ENCODE measurements at regions not wholly inside any gene's neighbourhood (a gene's known extent, or its start where the extent isn't known, plus 50 kb on each side); places are given as distances from the start of the nearest gene placed in this dataset.

DNA sequence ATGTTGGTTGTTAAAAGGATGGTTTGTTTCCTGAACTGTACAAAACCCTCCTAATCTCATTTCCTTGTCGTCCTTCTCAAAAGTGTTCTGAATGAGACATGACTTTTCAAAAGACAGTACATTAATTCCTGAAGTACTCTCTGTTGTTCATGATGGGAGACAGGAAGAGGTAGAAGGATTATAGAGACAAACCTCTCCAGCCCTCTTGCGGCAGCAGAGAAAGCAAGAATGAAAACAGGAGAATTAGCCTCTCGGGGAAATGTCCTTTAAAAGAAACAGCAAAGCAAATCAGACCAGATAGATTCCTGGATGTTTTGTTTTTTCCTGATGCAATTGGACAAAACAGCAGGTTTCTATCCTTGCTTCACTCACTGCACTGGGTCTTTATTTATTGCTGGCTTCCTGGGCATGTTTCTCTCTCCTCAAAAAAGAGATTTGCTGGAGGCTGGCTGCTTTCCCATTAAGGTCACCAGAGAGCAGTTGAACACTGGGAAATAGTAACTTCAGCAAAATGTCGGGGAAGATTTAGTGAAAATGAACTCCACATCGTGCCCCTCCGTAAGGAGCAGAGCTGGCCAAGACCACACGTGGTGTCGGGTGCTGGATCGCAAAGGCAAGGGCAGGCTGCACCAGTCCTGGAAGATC lies 145.8 kb upstream of the SYT6 start:
- no peak for DNase-seq
- Mint-ChIP-seq H3K27ac (no peak overlapping the region), H3K4me3 (no peak overlapping the region), H3K36me3 (ENCODE audit: insufficient read depth) (no peaks in the 10 kb centered on the region), H3K27me3 (peaks cover 0 to 12% of the 10 kb centered on the region in 2 donors), H3K4me1 (ENCODE audit: low read depth in 2 of 2) (peaks cover 10 to 17% of the 10 kb centered on the region in 2 donors), H3K9me3 (no peaks in the 10 kb centered on the region)
- no peak for ATAC-seq (replicated peaks)

DNA sequence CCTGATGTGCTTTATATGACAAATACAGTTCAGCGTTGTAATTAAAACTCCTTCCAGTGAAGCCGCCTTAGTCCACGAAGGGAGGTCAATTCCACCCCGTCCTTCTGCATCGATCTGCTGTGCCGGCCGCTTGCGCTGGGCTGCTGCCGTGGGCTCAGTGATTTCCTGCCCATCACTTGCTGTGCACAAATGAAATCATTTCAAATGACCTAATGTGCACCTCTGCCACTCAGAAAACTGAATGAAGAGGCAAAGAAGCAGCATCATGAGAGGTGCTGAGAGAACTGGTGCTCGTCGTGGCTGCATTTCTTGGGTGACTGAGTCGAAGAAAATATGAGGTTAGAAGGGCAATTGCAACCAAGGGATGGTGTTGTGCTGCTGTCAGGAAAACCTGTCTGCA lies 144.3 kb upstream of the SYT6 start:
- ATAC-seq (replicated peaks), result no peak
- DNase-seq, result no peak
- H3K4me3 Mint-ChIP-seq, result no peak overlapping the region
- no peaks in the 10 kb centered on the region for H3K36me3 Mint-ChIP-seq (ENCODE audit: insufficient read depth)
- peaks cover 0 to 12% of the 10 kb centered on the region in 2 donors for H3K27me3 Mint-ChIP-seq
- no peaks in the 10 kb centered on the region for H3K9me3 Mint-ChIP-seq
- H3K27ac Mint-ChIP-seq, result no peak overlapping the region
- H3K4me1 Mint-ChIP-seq (ENCODE audit: low read depth in 2 of 2), result peaks cover 14 to 21% of the 10 kb centered on the region in 2 donors

DNA sequence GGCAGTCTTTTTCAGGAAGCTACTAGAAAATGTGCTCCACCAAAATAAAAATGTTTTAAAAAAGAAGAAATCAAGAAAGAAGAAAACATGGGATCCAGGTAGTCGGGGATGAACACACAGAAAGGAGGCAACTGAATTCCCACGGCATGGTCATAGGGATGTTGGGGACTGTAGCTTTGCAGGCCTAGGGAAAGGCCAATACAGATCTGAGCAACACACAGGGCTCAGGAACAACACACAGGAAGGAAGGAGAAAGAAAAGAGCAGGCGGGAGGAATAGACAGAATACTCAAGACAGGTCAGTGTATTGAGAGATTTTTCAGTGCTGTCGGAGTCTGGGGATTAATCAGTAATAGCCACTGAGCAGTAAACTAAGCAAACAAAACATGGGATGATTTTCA lies 142.7 kb upstream of the SYT6 start:
- Mint-ChIP-seq H3K27ac (peak overlapping the region in 1 of 2 donors; percentile 2), H3K9me3 (no peaks in the 10 kb centered on the region), H3K27me3 (peaks cover 0 to 12% of the 10 kb centered on the region in 2 donors), H3K36me3 (ENCODE audit: insufficient read depth) (no peaks in the 10 kb centered on the region), H3K4me1 (ENCODE audit: low read depth in 2 of 2) (peaks cover 9 to 21% of the 10 kb centered on the region in 2 donors), H3K4me3 (no peak overlapping the region)
- ATAC-seq (replicated peaks), result no peak
- no peak for DNase-seq

DNA sequence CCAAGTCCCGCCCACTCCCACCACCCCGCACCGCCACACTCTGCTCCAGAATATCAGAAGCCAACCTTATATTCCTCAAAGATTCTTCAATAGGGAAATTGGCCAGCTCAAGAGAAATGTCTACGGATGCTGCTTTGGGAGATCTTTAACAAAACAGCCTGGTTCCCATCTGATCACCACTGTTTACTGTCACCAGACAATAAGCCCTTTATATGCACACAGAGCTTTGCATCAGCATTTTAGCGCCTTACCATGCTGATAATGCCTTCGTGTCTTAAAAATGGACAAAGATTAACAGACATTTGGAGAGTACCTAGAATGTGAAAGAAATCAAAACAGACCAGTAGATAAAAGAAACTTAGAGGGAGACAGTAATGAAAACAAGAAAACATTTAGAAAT lies 141.7 kb upstream of the SYT6 start:
- Mint-ChIP-seq H3K27ac (no peak overlapping the region), H3K4me3 (no peak overlapping the region), H3K4me1 (ENCODE audit: low read depth in 2 of 2) (peaks cover 11 to 21% of the 10 kb centered on the region in 2 donors), H3K9me3 (no peaks in the 10 kb centered on the region), H3K36me3 (ENCODE audit: insufficient read depth) (no peaks in the 10 kb centered on the region), H3K27me3 (peaks cover 0 to 12% of the 10 kb centered on the region in 2 donors)
- no peak for DNase-seq
- ATAC-seq (replicated peaks), result no peak

DNA sequence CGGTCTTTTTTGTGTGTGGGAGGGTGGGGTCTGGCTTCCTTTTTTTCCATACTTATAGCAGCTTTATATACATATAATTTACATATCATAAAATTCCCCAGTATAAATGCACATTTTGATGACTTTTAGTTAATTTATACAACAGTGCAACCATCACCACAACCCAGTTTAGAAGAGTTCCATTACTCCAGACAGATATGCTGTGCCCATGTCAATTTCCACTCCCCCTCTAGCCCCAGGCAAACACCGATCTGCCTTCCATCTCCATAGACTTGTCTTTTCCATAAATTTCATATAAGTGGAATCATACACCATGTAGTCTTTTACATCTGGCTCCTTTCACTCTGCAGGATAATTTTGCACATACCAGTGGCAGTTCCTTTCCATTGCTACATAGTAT lies 139.2 kb upstream of the SYT6 start:
- H3K9me3 Mint-ChIP-seq, result no peaks in the 10 kb centered on the region
- H3K4me3 Mint-ChIP-seq, result no peak overlapping the region
- H3K36me3 Mint-ChIP-seq (ENCODE audit: insufficient read depth), result no peaks in the 10 kb centered on the region
- H3K27ac Mint-ChIP-seq, result no peak overlapping the region
- peaks cover 0 to under 1% of the 10 kb centered on the region in 2 donors for H3K27me3 Mint-ChIP-seq
- H3K4me1 Mint-ChIP-seq (ENCODE audit: low read depth in 2 of 2), result peaks cover 11 to 17% of the 10 kb centered on the region in 2 donors
- ATAC-seq (replicated peaks) (no peak), DNase-seq (no peak)

DNA sequence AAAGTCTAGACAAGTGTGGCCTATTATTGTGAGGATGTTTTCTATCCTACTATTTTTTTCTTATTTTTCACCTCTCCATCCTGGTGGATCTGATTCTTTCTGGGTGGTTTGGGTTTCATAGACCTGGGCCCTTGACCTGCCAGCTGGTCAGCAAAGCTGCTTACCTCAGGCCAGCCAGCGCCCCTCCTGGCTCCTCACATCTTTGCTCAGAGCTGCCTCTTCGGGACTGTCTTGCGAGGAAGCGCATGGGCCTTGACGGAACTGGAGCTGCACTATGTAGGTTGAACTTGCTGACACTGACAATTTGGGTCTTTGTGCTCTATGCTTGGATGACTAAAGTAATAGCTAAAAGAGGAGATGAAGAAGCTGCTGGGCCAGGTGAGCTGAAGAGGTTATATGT lies 138.5 kb upstream of the SYT6 start:
- Mint-ChIP-seq H3K36me3 (ENCODE audit: insufficient read depth) (no peaks in the 10 kb centered on the region), H3K4me1 (ENCODE audit: low read depth in 2 of 2) (peaks cover 11 to 20% of the 10 kb centered on the region in 2 donors), H3K9me3 (no peaks in the 10 kb centered on the region), H3K4me3 (no peak overlapping the region), H3K27ac (no peak overlapping the region), H3K27me3 (no peaks in the 10 kb centered on the region)
- ATAC-seq (replicated peaks), result no peak
- DNase-seq, result no peak

DNA sequence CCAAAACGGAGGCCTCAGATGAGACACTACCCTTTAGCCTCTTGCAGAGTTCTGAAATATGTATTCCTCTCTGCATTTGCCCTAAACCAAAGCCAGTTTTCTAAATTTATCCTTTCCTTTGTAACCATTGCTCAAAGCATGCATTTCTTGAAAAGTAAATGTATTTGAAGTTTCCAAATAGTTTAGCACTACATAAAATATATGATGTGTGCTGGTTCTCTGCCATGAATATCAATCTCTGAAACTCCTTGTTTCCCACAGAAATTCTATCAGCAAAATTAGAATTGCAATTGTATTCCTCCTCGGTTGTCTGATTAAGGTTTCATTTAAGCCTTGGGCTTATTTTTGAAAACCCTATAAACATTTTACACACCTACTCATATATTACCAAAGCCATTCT lies 137.1 kb upstream of the SYT6 start:
- no peaks in the 10 kb centered on the region for H3K27me3 Mint-ChIP-seq
- H3K4me1 Mint-ChIP-seq (ENCODE audit: low read depth in 2 of 2), result peaks cover 18 to 27% of the 10 kb centered on the region in 2 donors
- no peak overlapping the region for H3K4me3 Mint-ChIP-seq
- ATAC-seq (replicated peaks) (no peak), DNase-seq (no peak)
- no peak overlapping the region for H3K27ac Mint-ChIP-seq
- no peaks in the 10 kb centered on the region for H3K36me3 Mint-ChIP-seq (ENCODE audit: insufficient read depth)
- no peaks in the 10 kb centered on the region for H3K9me3 Mint-ChIP-seq

DNA sequence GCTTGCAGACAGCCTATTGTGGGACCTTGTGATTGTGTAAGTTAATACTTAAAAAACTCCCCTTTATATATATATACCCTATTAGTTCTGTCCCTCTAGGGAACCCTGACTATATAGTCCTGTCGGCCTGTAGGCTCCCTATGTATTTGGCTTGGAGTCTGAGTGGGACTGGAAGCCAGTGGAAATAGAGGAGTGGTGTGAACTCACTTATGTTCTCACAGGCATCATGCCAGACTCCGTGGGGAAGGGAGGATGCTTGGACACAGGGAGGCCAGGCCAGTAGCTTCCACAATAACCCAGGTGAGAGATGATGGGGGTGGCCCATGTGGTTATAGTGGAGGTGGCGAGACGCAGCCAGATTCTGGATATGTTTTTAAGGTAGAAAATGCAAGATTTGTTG lies 136.7 kb upstream of the SYT6 start:
- ATAC-seq (replicated peaks) (no peak), DNase-seq (no peak)
- Mint-ChIP-seq H3K27me3 (no peaks in the 10 kb centered on the region), H3K36me3 (ENCODE audit: insufficient read depth) (no peaks in the 10 kb centered on the region), H3K27ac (no peak overlapping the region), H3K9me3 (no peaks in the 10 kb centered on the region), H3K4me3 (no peak overlapping the region), H3K4me1 (ENCODE audit: low read depth in 2 of 2) (peaks cover 18 to 23% of the 10 kb centered on the region in 2 donors)

DNA sequence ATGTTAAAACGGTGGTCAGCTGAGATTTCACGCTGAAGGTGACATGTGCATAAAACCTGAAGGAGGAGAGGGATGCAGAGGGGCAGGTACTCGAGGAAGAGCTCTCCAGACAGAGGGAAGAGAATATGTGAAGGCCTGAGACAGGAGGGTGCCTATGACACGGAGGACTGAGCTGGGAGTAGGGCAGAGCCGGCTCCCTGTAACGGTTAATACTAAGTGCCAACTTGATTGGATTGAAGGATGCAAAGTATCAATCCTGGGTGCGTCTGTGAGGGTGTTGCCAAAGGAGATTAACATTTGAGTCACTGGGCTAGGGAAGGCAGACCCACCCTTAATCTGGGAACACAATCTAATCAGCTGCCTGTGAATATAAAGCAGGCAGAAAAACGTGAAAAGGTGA lies 136.2 kb upstream of the SYT6 start:
- peaks cover 18 to 23% of the 10 kb centered on the region in 2 donors for H3K4me1 Mint-ChIP-seq (ENCODE audit: low read depth in 2 of 2)
- ATAC-seq (replicated peaks) (no peak), DNase-seq (no peak)
- no peaks in the 10 kb centered on the region for H3K9me3 Mint-ChIP-seq
- no peaks in the 10 kb centered on the region for H3K27me3 Mint-ChIP-seq
- no peaks in the 10 kb centered on the region for H3K36me3 Mint-ChIP-seq (ENCODE audit: insufficient read depth)
- no peak overlapping the region for H3K27ac Mint-ChIP-seq
- no peak overlapping the region for H3K4me3 Mint-ChIP-seq

DNA sequence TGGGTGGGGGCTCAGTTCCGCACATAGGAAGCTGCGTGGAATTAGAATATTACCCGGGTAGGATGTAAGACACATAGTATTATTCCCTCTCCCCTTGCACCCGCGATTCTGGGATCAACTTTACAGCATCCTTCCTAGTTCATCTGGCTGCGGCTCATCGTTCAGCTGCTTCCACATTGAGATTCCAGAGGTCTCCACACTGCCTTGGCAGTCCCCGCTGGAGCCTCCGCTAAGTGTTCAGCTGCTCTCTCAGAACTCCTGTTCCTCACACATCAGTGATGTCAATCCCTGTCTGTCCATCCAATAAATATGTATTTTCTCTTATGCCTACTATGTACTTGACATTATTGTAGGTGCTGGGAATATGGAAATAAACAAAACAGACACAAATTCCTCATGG lies 135.6 kb upstream of the SYT6 start:
- Mint-ChIP-seq H3K36me3 (ENCODE audit: insufficient read depth) (no peaks in the 10 kb centered on the region), H3K9me3 (no peaks in the 10 kb centered on the region), H3K27me3 (no peaks in the 10 kb centered on the region), H3K4me1 (ENCODE audit: low read depth in 2 of 2) (peaks cover 18 to 23% of the 10 kb centered on the region in 2 donors), H3K4me3 (no peak overlapping the region), H3K27ac (no peak overlapping the region)
- ATAC-seq (replicated peaks), result no peak
- no peak for DNase-seq

DNA sequence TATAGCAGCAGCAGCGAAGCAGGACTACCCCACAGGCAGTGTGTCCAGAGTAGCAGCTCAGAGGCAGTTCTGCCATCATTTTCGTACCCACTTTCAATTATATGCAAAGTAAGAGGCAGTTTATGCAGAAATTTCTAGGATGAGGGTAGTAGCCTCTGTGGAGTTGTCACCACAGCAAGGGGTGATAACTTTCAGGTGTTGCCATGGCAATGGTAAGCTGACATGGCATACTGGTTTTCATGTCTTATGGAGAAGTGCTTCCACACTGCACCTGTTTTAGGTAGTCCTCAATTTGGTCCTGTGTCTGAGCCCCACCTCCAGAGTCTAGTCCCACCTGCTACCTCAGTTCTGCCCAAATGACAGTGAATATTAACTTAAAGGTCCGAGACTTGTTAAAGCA lies 133.3 kb upstream of the SYT6 start:
- Mint-ChIP-seq H3K27ac (no peak overlapping the region), H3K9me3 (no peaks in the 10 kb centered on the region), H3K27me3 (no peaks in the 10 kb centered on the region), H3K36me3 (ENCODE audit: insufficient read depth) (no peaks in the 10 kb centered on the region), H3K4me3 (no peak overlapping the region), H3K4me1 (ENCODE audit: low read depth in 2 of 2) (peaks cover 21 to 23% of the 10 kb centered on the region in 2 donors)
- no peak for ATAC-seq (replicated peaks)
- DNase-seq, result no peak

DNA sequence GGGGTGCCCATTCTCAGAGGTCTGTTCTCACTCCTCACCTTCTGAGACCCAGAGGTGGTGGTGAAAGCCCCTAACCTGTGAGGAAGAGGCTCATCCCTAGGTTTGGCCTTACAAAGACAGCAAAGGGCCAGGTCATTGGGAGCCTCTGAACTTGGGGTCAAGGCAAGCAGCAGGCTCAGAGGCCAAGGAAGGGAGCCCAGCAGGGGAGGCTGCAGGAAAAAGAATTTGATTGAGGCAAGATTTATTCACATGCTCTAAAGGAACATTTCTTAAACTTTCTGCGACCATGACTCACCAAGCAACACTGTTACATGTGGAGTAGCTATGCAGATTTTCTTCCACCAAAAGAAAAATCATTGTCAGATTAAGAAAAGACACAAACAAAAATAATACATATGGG lies 132.5 kb upstream of the SYT6 start:
- Mint-ChIP-seq H3K27me3 (no peaks in the 10 kb centered on the region), H3K36me3 (ENCODE audit: insufficient read depth) (no peaks in the 10 kb centered on the region), H3K4me1 (ENCODE audit: low read depth in 2 of 2) (peaks cover 21 to 23% of the 10 kb centered on the region in 2 donors), H3K4me3 (no peak overlapping the region), H3K27ac (no peak overlapping the region), H3K9me3 (no peaks in the 10 kb centered on the region)
- DNase-seq (no peak), ATAC-seq (replicated peaks) (no peak)

DNA sequence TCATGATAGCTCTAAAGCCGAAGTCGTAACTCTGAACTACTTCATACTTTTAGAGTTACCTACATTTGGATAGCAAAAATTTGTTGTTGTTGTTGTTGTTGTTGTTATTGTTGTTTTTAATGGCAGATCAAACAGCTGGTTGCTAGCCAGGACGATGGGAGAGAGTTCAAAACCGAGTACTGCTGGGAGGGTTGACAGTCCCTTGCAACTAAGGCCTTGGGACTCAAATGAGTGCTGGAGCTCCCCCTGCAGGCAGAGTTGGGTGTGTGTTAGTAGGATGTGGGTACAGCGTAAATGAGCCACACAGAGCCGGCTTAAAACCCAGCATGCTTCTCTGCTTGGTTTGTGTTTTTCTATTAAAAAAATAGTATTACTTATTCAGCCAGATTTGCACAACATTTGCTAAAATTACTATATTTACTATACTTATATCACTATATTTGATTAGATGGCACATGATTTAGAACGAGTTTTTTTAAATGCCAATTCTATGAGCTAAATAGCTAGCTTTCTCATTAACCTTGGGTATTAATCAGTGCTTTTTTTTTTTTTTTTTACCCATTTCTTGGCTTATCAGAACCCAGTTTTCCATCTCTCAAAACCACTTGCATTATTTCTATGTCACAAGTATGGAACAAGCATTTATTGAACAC lies 129.2 kb upstream of the SYT6 start:
- H3K4me1 Mint-ChIP-seq (ENCODE audit: low read depth in 2 of 2), result peaks cover 15 to 17% of the 10 kb centered on the region in 2 donors
- DNase-seq (peak; percentile 82 to 86 (median 82)), ATAC-seq (replicated peaks) (peak; percentile 100)
- no peak overlapping the region for H3K4me3 Mint-ChIP-seq
- H3K27me3 Mint-ChIP-seq, result no peaks in the 10 kb centered on the region
- H3K27ac Mint-ChIP-seq, result no peak overlapping the region
- H3K9me3 Mint-ChIP-seq, result no peaks in the 10 kb centered on the region
- no peaks in the 10 kb centered on the region for H3K36me3 Mint-ChIP-seq (ENCODE audit: insufficient read depth)

DNA sequence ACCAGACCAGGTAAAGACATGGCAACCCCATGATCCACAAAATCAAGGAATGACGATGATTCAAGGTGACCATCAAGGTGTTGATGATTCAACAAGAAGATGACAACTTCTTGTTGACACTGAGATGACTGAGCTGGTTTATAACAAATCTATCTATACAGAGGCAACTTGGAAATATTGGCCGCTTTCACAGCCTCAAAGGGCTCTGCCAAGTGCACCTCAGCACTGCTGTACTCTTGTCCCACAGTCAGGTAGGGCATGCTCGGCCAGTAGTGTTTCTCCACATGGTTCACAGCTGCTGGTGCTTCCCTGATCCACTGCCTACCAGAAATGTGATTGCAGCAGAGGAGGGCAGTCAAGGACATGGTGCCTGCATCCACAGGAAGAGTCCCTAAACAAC lies 125.2 kb upstream of the SYT6 start:
- Mint-ChIP-seq H3K4me3 (no peak overlapping the region), H3K9me3 (no peaks in the 10 kb centered on the region), H3K36me3 (ENCODE audit: insufficient read depth) (no peaks in the 10 kb centered on the region), H3K27me3 (peaks cover 0 to 13% of the 10 kb centered on the region in 2 donors), H3K4me1 (ENCODE audit: low read depth in 2 of 2) (peaks cover 4 to 9% of the 10 kb centered on the region in 2 donors), H3K27ac (no peak overlapping the region)
- DNase-seq, result no peak
- no peak for ATAC-seq (replicated peaks)
